SK-N-SH (cell line): ENCODE measurements at regions not wholly inside any gene's neighbourhood (a gene's known extent, or its start where the extent isn't known, plus 50 kb on each side); places are given as distances from the start of the nearest gene placed in this dataset.

Source experiments
- CTCF ChIA-PET: fragments of 300-600, 350-600 bp; formaldehyde crosslinking; extraction: SDS; loops from one replicate; lab custom pipeline; 2021; lab: Yijun Ruan, JAX
- POLR2A ChIA-PET: fragments of 350-600 bp; sonication (Branson Sonifier 250); formaldehyde crosslinking; extraction: SDS; loops from one replicate; lab custom pipeline; 2020; ENCODE audit warnings: antibody characterized with exemption, inconsistent platforms; lab: Yijun Ruan, JAX
- DNase-seq: peaks from one replicate; pipeline ENCODE4 v3.0.0; 2012
- H2AFZ ChIP-seq: fragments of 200-600 bp; sonication (generic); 2 replicates; pipeline ENCODE4 v1.8.1; 2016; ENCODE audit warnings: antibody characterized with exemption, mild to moderate bottlenecking, low read depth
- H3F3A ChIP-seq: fragments of 200-600 bp; sonication (generic); replicated peaks from 2 replicates; pipeline ENCODE3; 2016; ENCODE audit warnings: antibody characterized with exemption, mild to moderate bottlenecking; ENCODE audit not compliant: insufficient read depth
- H3K27ac ChIP-seq, 2 experiments: fragments of 200-500 bp in 1 of 2; fragments of 200-600 bp in 1 of 2; sonication (Bioruptor generic) in 1 of 2; sonication (generic), shearing (Covaris generic) in 1 of 2; 2 replicates each; pipeline versions ENCODE4 v1.5.1 to v1.6.1; 2014 to 2016; ENCODE audit warnings: low read depth in 2 of 2, inconsistent platforms in 1 of 2, low read length in 1 of 2, mild to moderate bottlenecking in 1 of 2, mixed read lengths in 1 of 2
- H3K27me3 ChIP-seq: fragments of 200-600 bp; sonication (generic), shearing (Covaris generic); 2 replicates; pipeline ENCODE4 v1.6.1; 2016; ENCODE audit warnings: mixed run types; ENCODE audit not compliant: insufficient read depth
- H3K36me3 ChIP-seq, 2 experiments: fragments of 200-500 bp in 1 of 2; fragments of 200-600 bp in 1 of 2; sonication (Bioruptor generic) in 1 of 2; sonication (generic) in 1 of 2; replicated peaks in 1 of 2; 2 replicates each; pipeline versions ENCODE3 to v1.5.1; 2014 to 2016; ENCODE audit warnings: low read length in 1 of 2, mild to moderate bottlenecking in 1 of 2; ENCODE audit not compliant: insufficient read depth in 2 of 2, control insufficient read depth in 1 of 2
- H3K4me1 ChIP-seq, 2 experiments: fragments of 200-500 bp in 1 of 2; fragments of 200-600 bp in 1 of 2; sonication (Bioruptor generic) in 1 of 2; sonication (generic), shearing (Covaris generic) in 1 of 2; 2 replicates each; pipeline versions ENCODE4 v1.5.1 to v1.6.1; 2014 to 2016; ENCODE audit warnings: low read depth in 1 of 2, low read length in 1 of 2, mixed run types in 1 of 2; ENCODE audit not compliant: insufficient read depth in 2 of 2, control insufficient read depth in 1 of 2
- H3K4me2 ChIP-seq: fragments of 200-600 bp; sonication (generic), shearing (Covaris generic); 2 replicates; pipeline ENCODE4 v1.6.1; 2017; ENCODE audit warnings: mixed run types
- H3K4me3 ChIP-seq, 2 experiments: fragments of 200-500 bp in 1 of 2; fragments of 200-600 bp in 1 of 2; sonication (Bioruptor generic) in 1 of 2; sonication (generic), shearing (Covaris generic) in 1 of 2; 2 replicates each; pipeline versions ENCODE4 v1.5.1 to v1.8.1; 2014 to 2016; ENCODE audit warnings: low read depth in 2 of 2, inconsistent platforms in 1 of 2, low read length in 1 of 2, mild to moderate bottlenecking in 1 of 2, mixed read lengths in 1 of 2, moderate library complexity in 1 of 2
- H3K79me2 ChIP-seq: fragments of 200-600 bp; sonication (generic); 2 replicates; pipeline ENCODE4 v1.8.1; 2017; ENCODE audit warnings: mild to moderate bottlenecking; ENCODE audit not compliant: insufficient read depth
- H3K9ac ChIP-seq: fragments of 200-600 bp; sonication (generic); 2 replicates; pipeline ENCODE4 v1.6.1; 2017; ENCODE audit warnings: mixed run types
- H3K9me2 ChIP-seq: fragments of 200-600 bp; sonication (generic); 2 replicates; pipeline ENCODE4 v1.6.1; 2017; ENCODE audit warnings: mixed run types
- H3K9me3 ChIP-seq: fragments of 200-600 bp; sonication (generic); 2 replicates; pipeline ENCODE4 v1.6.1; 2017; ENCODE audit warnings: mixed run types, mild to moderate bottlenecking, moderate library complexity
- H4K20me1 ChIP-seq: fragments of 200-600 bp; sonication (generic); 2 replicates; pipeline ENCODE4 v1.6.1; 2017; ENCODE audit warnings: mild to moderate bottlenecking, mixed run types; ENCODE audit not compliant: insufficient read depth
- EP300 ChIP-seq, 2 experiments: IDR thresholded peaks; 2 replicates each; pipeline versions ENCODE4 v1.4.0 to v1.6.1; 2012; ENCODE audit warnings: borderline replicate concordance in 1 of 2, low read depth in 1 of 2, low read length in 1 of 2
- MEF2A ChIP-seq: IDR thresholded peaks from 2 replicates; pipeline ENCODE4 v1.4.0; 2012; ENCODE audit warnings: low read depth, borderline replicate concordance
- NFIC ChIP-seq: IDR thresholded peaks from 2 replicates; pipeline ENCODE4 v1.4.0; 2012; ENCODE audit warnings: borderline replicate concordance
- RXRA ChIP-seq: IDR thresholded peaks from 2 replicates; pipeline ENCODE4 v1.4.0; 2012; ENCODE audit warnings: low read depth, mild to moderate bottlenecking, borderline replicate concordance
- TCF12 ChIP-seq: IDR thresholded peaks from 2 replicates; pipeline ENCODE4 v1.4.0; 2012
- YY1 ChIP-seq: IDR thresholded peaks from 2 replicates; pipeline ENCODE4 v1.4.0; 2012; ENCODE audit warnings: low read depth, mild to moderate bottlenecking
- WGBS: methylation state at CpG from one replicate; pipeline ENCODE4 v1.1.6; 2017; ENCODE audit warnings: low lambda C conversion rate; 5-methylcytosine and 5-hydroxymethylcytosine counted together
- TF ChIP-seq, protein P1 (sequence below): IDR thresholded peaks from 2 replicates; pipeline ENCODE4; 2012
- TF ChIP-seq, protein P2 (sequence below): fragments of 150-350 bp; IDR thresholded peaks from 2 replicates; pipeline ENCODE4 v1.6.1; 2017; ENCODE audit warnings: antibody characterized with exemption, low read length, low read depth, borderline replicate concordance

DNA sequence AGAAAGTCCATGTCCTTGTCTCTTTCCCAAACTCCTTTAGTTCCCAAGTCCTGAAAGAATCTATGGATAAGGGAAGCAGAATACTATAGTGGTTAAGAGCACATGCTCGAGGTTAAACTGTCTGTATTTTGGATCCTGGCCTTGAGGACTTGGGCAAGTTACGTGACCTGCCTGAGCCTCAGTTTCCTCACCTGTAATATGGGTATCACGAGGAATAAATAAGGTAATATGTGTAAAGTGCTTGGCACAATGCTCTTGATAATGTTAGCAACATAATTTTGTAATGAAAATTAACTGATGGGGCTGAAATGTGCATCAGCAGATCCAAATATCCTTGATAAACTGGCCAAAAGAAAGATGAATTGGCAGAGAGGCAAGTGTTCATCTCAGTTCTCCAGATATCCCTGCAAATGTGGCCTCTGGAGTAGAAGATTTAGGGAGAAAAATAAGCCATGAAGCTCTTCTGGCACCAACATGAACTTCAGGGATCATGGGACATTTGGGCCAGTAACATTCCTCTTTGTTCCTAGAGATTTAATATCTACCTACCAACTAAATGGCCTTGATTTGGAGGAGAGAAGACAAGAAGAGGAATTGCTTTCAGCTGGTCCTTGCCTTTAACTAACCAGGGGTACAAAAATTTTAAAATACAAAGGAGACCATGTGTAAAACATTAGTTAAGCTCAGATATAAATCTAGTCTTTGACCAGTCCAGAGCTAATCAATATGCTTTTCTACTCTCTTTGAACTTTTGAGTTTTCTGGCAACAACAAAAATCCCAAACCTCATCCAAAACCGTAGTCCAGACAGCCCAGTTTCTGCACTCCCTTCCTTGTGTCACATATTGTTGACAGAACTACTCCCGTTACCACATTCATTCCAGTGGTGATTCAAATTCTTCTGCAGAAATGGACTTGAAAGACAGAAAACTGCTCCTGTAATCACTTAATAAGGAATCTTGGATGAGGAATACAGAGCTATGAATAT, 52.7 kb upstream of the EML4 start:
- H4K20me1 ChIP-seq: peaks cover 5% of the 10 kb centered on the region; the same call in 1 of the 2 replicates
- peaks cover 21 to 30% of the 10 kb centered on the region in 2 experiments for H3K4me1 ChIP-seq
- peak overlapping the region; percentile 57; the same call in 1 of the 2 replicates for H3K4me2 ChIP-seq
- ChIA-PET POLR2A (no interaction called here), CTCF (interaction anchor here (0.9 to 7.0 kb wide), 10 partner anchors 8 to 263 kb away, joined by 3 to 29 read pairs (median 4); no protein-coding TSS in a partner anchor)
- H3K27ac ChIP-seq: peak overlapping the region; percentile 86 to 94; a peak in 3 of 4 replicates
- no peak overlapping the region for H2AFZ ChIP-seq
- no peaks in the 10 kb centered on the region for H3K79me2 ChIP-seq
- H3K9me2 ChIP-seq: no peaks in the 10 kb centered on the region
- H3K36me3 ChIP-seq: no peaks in the 10 kb centered on the region
- WGBS: 64% methylated on average over 5 of the region's 5 CpGs
- H3F3A ChIP-seq: peaks cover 26% of the 10 kb centered on the region
- DNase-seq: no peak
- peaks cover 5% of the 10 kb centered on the region; the same call in 1 of the 2 replicates for H3K9me3 ChIP-seq
- TF ChIP-seq TCF12: peak; percentile 73
- TF ChIP-seq EP300 (IDR thresholded peaks at IDR 0.05; ENCODE audit: borderline replicate concordance in 1 of 2, low read depth in 1 of 2, low read length in 1 of 2): 0 out of 4 replicates have a peak, but pooled peaks have one; percentile 5 to 14
- TF ChIP-seq YY1: no peak
- TF ChIP-seq, protein P1, sequence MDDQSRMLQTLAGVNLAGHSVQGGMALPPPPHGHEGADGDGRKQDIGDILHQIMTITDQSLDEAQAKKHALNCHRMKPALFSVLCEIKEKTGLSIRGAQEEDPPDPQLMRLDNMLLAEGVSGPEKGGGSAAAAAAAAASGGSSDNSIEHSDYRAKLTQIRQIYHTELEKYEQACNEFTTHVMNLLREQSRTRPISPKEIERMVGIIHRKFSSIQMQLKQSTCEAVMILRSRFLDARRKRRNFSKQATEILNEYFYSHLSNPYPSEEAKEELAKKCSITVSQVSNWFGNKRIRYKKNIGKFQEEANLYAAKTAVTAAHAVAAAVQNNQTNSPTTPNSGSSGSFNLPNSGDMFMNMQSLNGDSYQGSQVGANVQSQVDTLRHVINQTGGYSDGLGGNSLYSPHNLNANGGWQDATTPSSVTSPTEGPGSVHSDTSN: peak; percentile 46; the same call in 1 of the 2 replicates
- 0 out of 2 replicates have a peak, but pooled peaks have one; percentile 19 for TF ChIP-seq NFIC
- no peak overlapping the region for H3K4me3 ChIP-seq
- no peak overlapping the region for H3K9ac ChIP-seq
- H3K27me3 ChIP-seq: no peaks in the 10 kb centered on the region

DNA sequence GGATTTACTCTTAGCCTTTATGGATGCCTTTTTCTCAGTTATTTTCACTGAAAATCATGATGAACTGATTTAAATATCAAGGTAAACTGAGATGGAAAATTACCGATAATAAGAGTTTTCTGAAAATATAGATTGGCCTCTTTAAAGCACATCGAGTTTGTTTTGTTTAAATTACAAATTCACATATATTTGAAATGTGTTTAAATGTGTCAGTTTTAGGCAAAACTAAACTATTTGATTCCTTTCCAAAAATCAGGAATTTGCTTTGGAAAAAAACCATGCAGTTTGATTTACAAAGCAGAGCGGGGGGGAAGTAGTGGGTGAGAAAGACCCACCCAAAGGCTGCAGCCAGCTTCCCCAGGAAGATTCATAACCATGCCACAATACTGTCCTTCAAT, 52.0 kb upstream of the EML4 start:
- H3K27ac ChIP-seq: peak overlapping the region; percentile 86 to 94
- 79% methylated on average over 3 of the region's 3 CpGs for WGBS

More for the DNA sequence above, 52.0 kb upstream of the EML4 start:
- Histone ChIP-seq H4K20me1 (peaks cover 5% of the 10 kb centered on the region; the same call in 1 of the 2 replicates), H3K4me3 (no peak overlapping the region), H3K4me1 (peaks cover 21 to 30% of the 10 kb centered on the region in 2 experiments), H3K36me3 (no peaks in the 10 kb centered on the region), H3K9me3 (peaks cover 5% of the 10 kb centered on the region; the same call in 1 of the 2 replicates), H3K27me3 (no peaks in the 10 kb centered on the region), H3K9me2 (no peaks in the 10 kb centered on the region), H3K4me2 (peak overlapping the region; percentile 57), H3K79me2 (no peaks in the 10 kb centered on the region), H2AFZ (no peak overlapping the region)
- POLR2A ChIA-PET: no interaction called here
- CTCF ChIA-PET: interaction anchor here (0.9 to 7.0 kb wide), 7 partner anchors 10 to 264 kb away, joined by 3 to 29 read pairs (median 4); no protein-coding TSS in a partner anchor
- DNase-seq: no peak
- TF ChIP-seq RXRA (no peak), EP300 (IDR thresholded peaks at IDR 0.05; ENCODE audit: borderline replicate concordance in 1 of 2, low read depth in 1 of 2, low read length in 1 of 2) (0 out of 4 replicates have a peak, but pooled peaks of 1 of the 2 experiments have one; percentile 2), MEF2A (no peak)
- TF ChIP-seq, protein P2, sequence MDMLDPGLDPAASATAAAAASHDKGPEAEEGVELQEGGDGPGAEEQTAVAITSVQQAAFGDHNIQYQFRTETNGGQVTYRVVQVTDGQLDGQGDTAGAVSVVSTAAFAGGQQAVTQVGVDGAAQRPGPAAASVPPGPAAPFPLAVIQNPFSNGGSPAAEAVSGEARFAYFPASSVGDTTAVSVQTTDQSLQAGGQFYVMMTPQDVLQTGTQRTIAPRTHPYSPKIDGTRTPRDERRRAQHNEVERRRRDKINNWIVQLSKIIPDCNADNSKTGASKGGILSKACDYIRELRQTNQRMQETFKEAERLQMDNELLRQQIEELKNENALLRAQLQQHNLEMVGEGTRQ: no peak
- TF ChIP-seq, all 33 proteins: peak for 1
- H3F3A ChIP-seq: peaks cover 26% of the 10 kb centered on the region
- H3K9ac ChIP-seq: no peak overlapping the region
